Astrocyte (in vitro differentiated cells and primary cell): ENCODE measurements at regions not wholly inside any gene's neighbourhood (a gene's known extent, or its start where the extent isn't known, plus 50 kb on each side); places are given as distances from the start of the nearest gene placed in this dataset.
"Not testable (repeated sequence)": the region's sequence is repeated elsewhere in the genome, so short reads cannot be mapped to it uniquely, and the experiment has no call there.

Experiments used
- CTCF ChIP-seq: IDR thresholded peaks from 2 replicates; pipeline ENCODE4 v1.5.1; 2011; ENCODE audit warnings: low read depth, mild to moderate bottlenecking, inconsistent platforms, low read length, moderate library complexity; ENCODE audit not compliant: insufficient read depth
- EZH2 ChIP-seq: IDR thresholded peaks from 2 replicates; pipeline ENCODE4 v1.6.1; 2012; ENCODE audit warnings: mild to moderate bottlenecking, low read length, inconsistent platforms; ENCODE audit not compliant: insufficient read depth

GRCh38 chr21:13379566-13379965 is 230.0 kb upstream of the POTED start:
- not testable (repeated sequence) for TF ChIP-seq CTCF, EZH2
